HFF-Myc (cell line): ENCODE measurements at regions not wholly inside any gene's neighbourhood (a gene's known extent, or its start where the extent isn't known, plus 50 kb on each side); places are given as distances from the start of the nearest gene placed in this dataset.

Experiments
- DNase-seq: peaks from one replicate; pipeline ENCODE4 v3.0.0-alpha.2; 2011; ENCODE audit warnings: low read depth; ENCODE audit errors: extremely low read depth
- H3K4me3 ChIP-seq: replicated peaks from 2 replicates; pipeline ENCODE4 v1.5.1; 2011; ENCODE audit warnings: low read depth, mild to moderate bottlenecking, control low read depth, low read length
- CTCF ChIP-seq: IDR thresholded peaks from 2 replicates; pipeline ENCODE4 v1.5.1; 2012; ENCODE audit warnings: mild to moderate bottlenecking, low read depth, low read length, control low read depth; ENCODE audit errors: missing control alignments

DNA sequence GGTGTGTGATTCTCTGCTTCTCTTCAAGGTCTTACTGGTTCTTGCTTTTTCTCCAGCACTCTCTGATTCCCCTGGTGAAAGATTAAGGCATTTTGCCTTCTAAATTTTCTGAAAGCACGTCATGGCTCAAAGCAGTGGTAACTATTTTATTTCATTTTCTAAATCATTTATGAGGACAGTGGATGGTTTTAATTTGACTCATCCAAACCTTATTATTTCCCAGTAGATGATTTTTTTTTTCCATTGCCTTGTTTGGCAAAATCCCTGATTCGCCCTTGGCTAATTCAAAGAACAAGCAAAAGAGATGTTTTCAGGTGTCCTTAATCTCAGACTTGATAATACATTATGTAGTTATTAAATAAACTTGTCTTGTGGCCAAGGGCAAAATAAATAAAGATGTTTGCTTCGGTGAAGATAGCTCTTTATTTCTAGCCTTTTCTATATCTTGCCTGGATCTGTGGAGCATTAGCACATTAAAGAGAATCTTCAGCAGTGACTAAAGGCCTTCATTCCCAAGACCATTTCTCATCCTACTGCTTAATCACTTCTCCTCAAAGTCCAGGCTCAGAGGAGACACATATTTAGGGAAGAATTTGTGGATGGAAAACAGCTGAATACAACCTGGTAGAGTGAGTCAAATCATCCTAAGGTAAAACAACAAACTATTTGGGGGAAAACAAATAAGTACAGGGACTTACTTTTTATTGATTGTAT lies 359.8 kb downstream of the DUSP10 start:
- no peak for DNase-seq

DNA sequence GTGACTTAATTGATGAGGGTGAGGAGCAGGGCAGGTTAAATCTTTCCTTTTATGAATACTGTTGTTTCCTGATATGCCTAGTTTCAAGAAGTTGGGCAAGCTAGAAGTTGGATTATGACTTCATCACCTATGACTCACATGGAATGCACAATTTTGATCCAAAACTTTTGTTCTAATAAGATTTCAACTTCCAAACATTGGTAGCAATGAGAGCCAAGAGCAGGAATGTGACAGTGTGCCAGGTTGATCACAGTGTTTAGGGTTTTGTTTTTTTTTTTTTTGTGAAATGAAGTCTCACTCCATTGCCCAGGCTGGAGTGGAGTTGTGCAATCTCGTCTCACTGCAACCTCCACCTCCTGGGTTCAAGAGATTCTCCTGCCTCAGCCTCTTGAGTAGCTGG lies 349.4 kb downstream of the DUSP10 start:
- no peak overlapping the region for H3K4me3 ChIP-seq
- peak; percentile 37 for DNase-seq
- TF ChIP-seq CTCF: no peak

More for the DNA sequence above, 359.8 kb downstream of the DUSP10 start:
- no peak for TF ChIP-seq CTCF
- H3K4me3 ChIP-seq: no peak overlapping the region

- DNase-seq: peak; percentile 29
- TF ChIP-seq CTCF: no peak
- no peak overlapping the region for H3K4me3 ChIP-seq
These were observed 347.8 kb downstream of the DUSP10 start for GRCh38 chr1:221394011-221394544.

- no peak overlapping the region for H3K4me3 ChIP-seq
- TF ChIP-seq CTCF: no peak
These were observed 345.4 kb downstream of the DUSP10 start for GRCh38 chr1:221396526-221396925.

DNA sequence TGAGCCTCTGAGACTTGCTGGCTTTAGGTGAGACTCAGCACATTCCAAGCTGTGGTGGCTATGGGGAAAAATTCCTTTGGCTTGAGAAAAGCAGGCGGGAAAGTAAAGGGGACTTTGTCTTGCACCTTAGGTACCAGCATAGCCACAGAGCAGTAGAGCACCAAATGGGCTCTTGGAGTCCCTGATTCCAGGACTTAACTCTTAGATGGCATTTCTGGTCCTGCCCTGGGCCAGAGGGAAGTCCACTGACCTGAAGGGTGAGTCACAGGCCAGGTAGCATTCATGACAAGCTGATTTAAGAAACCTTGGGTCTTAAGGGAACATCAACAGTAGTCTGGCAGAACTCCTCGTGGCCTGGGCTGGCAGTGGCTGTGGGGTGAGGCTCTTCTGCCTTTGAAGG lies 344.7 kb downstream of the DUSP10 start:
- no peak for DNase-seq
- TF ChIP-seq CTCF: no peak
- H3K4me3 ChIP-seq: no peak overlapping the region

More at GRCh38 chr1:221396526-221396925, 345.4 kb downstream of the DUSP10 start:
- no peak for DNase-seq

DNA sequence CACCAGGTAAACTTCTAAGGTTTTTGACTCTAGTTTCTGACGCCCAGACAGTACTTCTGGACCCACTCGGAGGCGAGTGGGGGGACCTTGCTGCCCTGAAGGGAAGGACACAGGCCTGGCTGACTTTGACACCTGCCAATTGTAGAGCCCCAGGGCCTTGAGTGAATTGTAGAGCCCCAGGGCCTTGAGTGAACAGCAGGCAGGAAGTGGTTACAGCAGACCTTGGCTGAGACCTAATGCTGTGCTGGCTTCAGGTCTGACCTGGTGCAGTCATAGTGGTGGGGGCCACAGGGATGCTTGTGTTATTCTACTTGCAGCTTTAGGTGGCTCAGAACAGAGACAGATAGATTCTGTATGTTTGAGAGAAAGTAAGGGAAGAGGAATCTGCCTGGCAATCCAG lies 344.3 kb downstream of the DUSP10 start:
- no peak for DNase-seq
- no peak overlapping the region for H3K4me3 ChIP-seq
- TF ChIP-seq CTCF: no peak

- no peak for TF ChIP-seq CTCF
- no peak for DNase-seq
- H3K4me3 ChIP-seq: no peak overlapping the region
These were observed 336.7 kb downstream of the DUSP10 start for GRCh38 chr1:221405146-221405545.
